Stimulated activated memory B cell treated with anti-CD40 and anti-IgM and Interleukin-4, amounts not matched to agents 10 μg/mL and 1 μg/mL and 100 μg/mL, for 72 hours (primary cell): ENCODE measurements at regions not wholly inside any gene's neighbourhood (a gene's known extent, or its start where the extent isn't known, plus 50 kb on each side); places are given as distances from the start of the nearest gene placed in this dataset.

Experiments used
- ATAC-seq: fragments of 150-1000 bp; cut with Tn5 transposase; 2 replicates; pipeline ENCODE4 v1.10.0; 2021
- H3K27ac Mint-ChIP-seq: one replicate; pipeline ENCODE4 v1.8.0; 2022; ENCODE audit warnings: mild to moderate bottlenecking, mixed read lengths
- H3K27me3 Mint-ChIP-seq: one replicate; pipeline ENCODE4 v1.8.0; 2022; ENCODE audit warnings: mixed read lengths
- H3K36me3 Mint-ChIP-seq: one replicate; pipeline ENCODE4 v1.8.0; 2022; ENCODE audit warnings: mixed read lengths
- H3K4me1 Mint-ChIP-seq: one replicate; pipeline ENCODE4 v1.8.0; 2022; ENCODE audit warnings: mixed read lengths
- H3K4me3 Mint-ChIP-seq: one replicate; pipeline ENCODE4 v1.8.0; 2022; ENCODE audit warnings: mild to moderate bottlenecking, moderate library complexity, mixed read lengths
- H3K9me3 Mint-ChIP-seq: one replicate; pipeline ENCODE4 v1.8.0; 2022; ENCODE audit warnings: mixed read lengths

DNA sequence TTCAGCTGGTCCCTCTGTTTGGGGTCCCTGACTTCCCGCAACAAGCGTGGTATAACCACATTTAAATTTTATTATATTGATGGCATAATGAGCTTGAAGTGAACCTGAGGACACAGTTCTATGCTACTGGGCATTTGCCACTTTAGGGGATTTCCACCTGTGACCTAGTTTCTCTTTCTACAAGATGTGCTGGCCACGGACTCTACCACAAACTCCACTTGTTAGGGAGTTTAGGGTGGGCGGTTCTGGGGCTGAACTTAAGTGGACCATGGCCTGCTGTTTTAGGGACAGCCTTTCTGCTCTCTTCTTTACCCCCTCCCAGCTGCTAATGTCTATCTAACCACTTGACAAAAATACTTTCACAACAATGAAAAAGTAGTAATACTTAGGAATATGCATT, 1199.1 kb downstream of the SI start:
- Mint-ChIP-seq H3K27ac (no peak overlapping the region), H3K36me3 (no peaks in the 10 kb centered on the region), H3K9me3 (peaks cover 11% of the 10 kb centered on the region), H3K4me3 (no peak overlapping the region), H3K4me1 (no peaks in the 10 kb centered on the region), H3K27me3 (no peaks in the 10 kb centered on the region)
- ATAC-seq, result no peak

DNA sequence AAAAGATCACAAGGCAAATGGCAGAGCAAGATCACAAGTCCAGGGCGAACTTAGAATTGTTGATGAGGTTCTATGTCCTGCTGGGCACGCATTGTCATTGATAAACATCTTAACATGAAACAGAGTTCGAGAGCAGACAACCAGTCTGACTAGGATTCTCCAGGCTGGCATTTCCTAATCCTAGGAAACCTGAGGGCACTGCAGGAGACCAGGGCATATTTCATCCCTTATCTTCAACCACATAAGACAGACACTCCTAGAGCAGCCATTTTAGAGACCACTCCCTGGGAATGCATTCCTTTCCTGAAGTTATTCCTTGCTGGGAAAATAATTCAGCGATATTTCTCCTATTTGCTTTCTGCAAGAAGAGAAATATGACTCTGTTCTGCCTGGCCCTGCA, 1199.9 kb downstream of the SI start:
- no peaks in the 10 kb centered on the region for H3K4me1 Mint-ChIP-seq
- no peak for ATAC-seq
- no peaks in the 10 kb centered on the region for H3K36me3 Mint-ChIP-seq
- no peak overlapping the region for H3K27ac Mint-ChIP-seq
- H3K4me3 Mint-ChIP-seq, result no peak overlapping the region
- peaks cover 11% of the 10 kb centered on the region for H3K9me3 Mint-ChIP-seq
- no peaks in the 10 kb centered on the region for H3K27me3 Mint-ChIP-seq

- no peak for ATAC-seq
- Mint-ChIP-seq H3K27ac (no peak overlapping the region), H3K27me3 (no peaks in the 10 kb centered on the region), H3K4me1 (no peaks in the 10 kb centered on the region), H3K9me3 (peaks cover 11% of the 10 kb centered on the region), H3K4me3 (no peak overlapping the region), H3K36me3 (no peaks in the 10 kb centered on the region)
These were observed 1200.5 kb downstream of the SI start for GRCh38 chr3:163877805-163878204.

DNA sequence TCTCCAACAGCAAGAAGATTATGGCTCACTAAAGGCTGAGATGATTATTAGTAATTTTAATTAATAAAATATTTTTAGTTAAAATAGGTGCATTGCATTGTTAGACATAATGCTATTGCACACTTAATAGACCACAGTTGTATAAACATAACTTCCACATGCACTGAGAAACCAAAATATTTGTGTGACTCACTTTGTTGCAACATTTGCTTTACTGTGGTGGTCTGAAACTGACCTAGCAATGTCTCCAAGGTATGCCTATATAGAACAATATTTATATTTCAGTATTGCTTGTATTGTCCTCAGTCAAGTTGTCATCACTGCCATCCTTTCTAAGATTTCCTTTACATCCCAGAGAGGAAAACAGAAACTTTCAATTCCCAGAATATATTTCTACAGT, 1215.2 kb downstream of the SI start:
- Mint-ChIP-seq H3K27ac (no peak overlapping the region), H3K4me1 (no peaks in the 10 kb centered on the region), H3K27me3 (no peaks in the 10 kb centered on the region), H3K36me3 (no peaks in the 10 kb centered on the region), H3K4me3 (no peak overlapping the region), H3K9me3 (peaks cover 2% of the 10 kb centered on the region)
- no peak for ATAC-seq

DNA sequence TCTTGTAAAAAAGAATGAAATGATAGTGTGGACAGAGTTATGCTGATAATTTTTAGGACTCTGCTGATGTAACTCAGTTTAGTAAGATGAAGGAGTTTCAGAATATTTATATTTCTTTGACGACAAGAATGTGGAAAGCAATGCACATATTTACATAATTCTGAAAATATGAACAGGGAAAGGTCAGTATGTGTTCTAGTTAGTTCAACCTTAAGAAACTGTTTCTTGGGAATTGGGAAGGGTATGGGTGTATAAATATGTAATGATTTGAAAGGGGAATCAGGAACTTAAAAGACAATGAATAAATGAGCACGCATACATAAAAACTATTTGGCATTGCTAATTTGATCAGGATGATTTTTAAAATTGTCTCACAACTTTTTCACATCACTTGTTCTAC, 1226.1 kb downstream of the SI start:
- no peak overlapping the region for H3K4me3 Mint-ChIP-seq

GRCh38 chr3:163838769-163839168, 1239.5 kb downstream of the SI start:
- Mint-ChIP-seq H3K27ac (no peak overlapping the region), H3K36me3 (no peaks in the 10 kb centered on the region), H3K4me1 (no peaks in the 10 kb centered on the region), H3K27me3 (no peaks in the 10 kb centered on the region), H3K9me3 (peaks cover 15% of the 10 kb centered on the region), H3K4me3 (no peak overlapping the region)
- ATAC-seq, result no peak

More for the DNA sequence above, 1226.1 kb downstream of the SI start:
- ATAC-seq, result no peak
- no peaks in the 10 kb centered on the region for H3K4me1 Mint-ChIP-seq
- H3K27me3 Mint-ChIP-seq, result no peaks in the 10 kb centered on the region
- no peak overlapping the region for H3K27ac Mint-ChIP-seq
- no peaks in the 10 kb centered on the region for H3K36me3 Mint-ChIP-seq
- peaks cover 4% of the 10 kb centered on the region for H3K9me3 Mint-ChIP-seq

DNA sequence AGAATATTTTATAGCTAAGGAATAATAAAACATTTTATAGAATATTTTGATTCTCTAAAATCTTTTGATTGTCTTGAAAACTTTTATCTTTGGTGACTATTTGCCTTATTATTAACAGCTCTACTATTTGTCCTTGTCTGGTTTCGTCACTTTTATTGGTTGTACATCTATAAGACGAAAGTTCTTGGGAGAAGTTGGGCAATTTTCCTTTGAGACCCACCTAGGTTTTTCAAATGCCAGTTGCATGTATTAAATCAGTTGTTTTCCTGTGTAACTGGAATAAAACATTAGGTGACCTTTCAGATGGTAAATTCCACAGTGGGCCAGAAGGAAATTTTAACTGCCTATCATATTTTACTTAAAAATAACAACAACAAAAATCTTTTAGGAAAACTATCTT, 1245.7 kb downstream of the SI start:
- H3K4me1 Mint-ChIP-seq, result no peaks in the 10 kb centered on the region
- H3K27me3 Mint-ChIP-seq, result no peaks in the 10 kb centered on the region
- H3K36me3 Mint-ChIP-seq, result no peaks in the 10 kb centered on the region
- H3K4me3 Mint-ChIP-seq, result no peak overlapping the region
- H3K27ac Mint-ChIP-seq, result no peak overlapping the region
- H3K9me3 Mint-ChIP-seq, result peaks cover 3% of the 10 kb centered on the region
- ATAC-seq, result no peak

GRCh38 chr3:163821841-163822240, 1256.5 kb downstream of the SI start:
- H3K9me3 Mint-ChIP-seq, result no peaks in the 10 kb centered on the region
- no peak overlapping the region for H3K27ac Mint-ChIP-seq
- ATAC-seq, result no peak
- no peak overlapping the region for H3K4me3 Mint-ChIP-seq
- H3K36me3 Mint-ChIP-seq, result no peaks in the 10 kb centered on the region
- no peaks in the 10 kb centered on the region for H3K4me1 Mint-ChIP-seq
- H3K27me3 Mint-ChIP-seq, result no peaks in the 10 kb centered on the region

DNA sequence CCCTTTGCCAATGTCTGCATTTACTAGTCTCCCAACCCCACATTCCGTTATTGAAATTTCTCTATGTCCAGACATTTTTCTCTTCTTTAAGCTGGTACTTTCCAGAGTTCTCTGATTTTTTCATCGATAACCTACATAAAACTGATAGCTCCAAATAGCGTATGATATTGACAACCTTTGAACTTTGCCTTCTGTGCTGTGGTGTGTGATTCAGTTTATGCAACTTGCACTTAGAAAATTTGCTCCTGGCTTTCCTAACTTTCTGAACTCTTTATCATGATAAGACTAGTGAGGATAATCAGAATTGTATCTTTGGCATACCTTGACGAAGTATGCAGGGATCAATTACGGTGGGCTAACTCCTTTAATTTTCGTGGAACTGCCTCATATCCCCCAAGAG, 1261.3 kb downstream of the SI start:
- H3K27ac Mint-ChIP-seq, result no peak overlapping the region
- no peak for ATAC-seq
- H3K36me3 Mint-ChIP-seq, result no peaks in the 10 kb centered on the region
- H3K27me3 Mint-ChIP-seq, result no peaks in the 10 kb centered on the region
- H3K4me1 Mint-ChIP-seq, result no peaks in the 10 kb centered on the region
- H3K4me3 Mint-ChIP-seq, result no peak overlapping the region
- no peaks in the 10 kb centered on the region for H3K9me3 Mint-ChIP-seq

DNA sequence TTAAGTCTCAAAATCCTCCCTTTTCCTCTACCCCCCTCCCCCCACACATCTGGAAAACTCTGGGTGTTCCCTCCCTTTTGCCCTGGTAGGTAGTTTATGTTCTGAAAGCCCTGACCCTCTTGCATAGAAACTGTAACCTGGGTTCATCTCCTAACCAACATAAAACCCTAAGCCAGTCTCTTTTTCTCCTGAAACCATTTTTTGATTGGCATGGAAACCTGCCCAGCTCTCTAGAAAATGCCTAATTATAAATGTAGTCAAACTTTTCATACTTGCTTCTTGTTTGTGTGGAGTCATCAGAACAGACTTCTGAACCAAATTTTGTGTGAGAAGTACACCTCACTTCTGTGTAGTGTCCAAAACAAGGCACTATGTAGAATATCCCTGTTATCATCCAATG, 1264.4 kb downstream of the SI start:
- no peaks in the 10 kb centered on the region for H3K36me3 Mint-ChIP-seq
- no peaks in the 10 kb centered on the region for H3K4me1 Mint-ChIP-seq
- peaks cover 3% of the 10 kb centered on the region for H3K9me3 Mint-ChIP-seq
- no peak overlapping the region for H3K27ac Mint-ChIP-seq
- no peaks in the 10 kb centered on the region for H3K27me3 Mint-ChIP-seq
- H3K4me3 Mint-ChIP-seq, result no peak overlapping the region
- ATAC-seq, result no peak

GRCh38 chr3:163812006-163812405, 1266.3 kb downstream of the SI start:
- H3K36me3 Mint-ChIP-seq, result no peaks in the 10 kb centered on the region
- H3K4me1 Mint-ChIP-seq, result no peaks in the 10 kb centered on the region
- ATAC-seq, result no peak
- no peak overlapping the region for H3K27ac Mint-ChIP-seq
- peaks cover 3% of the 10 kb centered on the region for H3K9me3 Mint-ChIP-seq
- H3K4me3 Mint-ChIP-seq, result no peak overlapping the region
- no peaks in the 10 kb centered on the region for H3K27me3 Mint-ChIP-seq

DNA sequence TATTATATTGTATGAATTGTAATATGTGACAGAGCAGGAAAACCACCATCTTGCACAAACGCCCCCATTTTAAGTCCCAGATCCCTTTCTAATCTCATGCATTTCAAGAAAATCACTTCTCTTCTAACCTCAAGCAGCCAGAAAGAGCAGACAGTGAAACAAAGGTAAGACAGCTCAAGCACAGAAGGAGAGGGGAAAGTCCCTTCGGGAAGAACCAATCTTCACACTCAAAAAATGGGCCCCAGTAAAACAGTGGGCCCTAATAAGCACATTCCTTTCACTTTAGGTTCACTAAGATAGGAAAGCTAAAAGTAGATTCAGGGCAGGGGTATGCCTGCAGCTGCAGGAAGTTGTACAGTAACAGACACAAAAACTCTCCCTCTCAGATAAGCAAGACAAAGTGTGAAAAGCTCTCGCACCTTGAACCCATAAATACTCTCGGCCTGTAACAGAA, 1268.7 kb downstream of the SI start:
- Mint-ChIP-seq H3K4me3 (no peak overlapping the region), H3K27me3 (no peaks in the 10 kb centered on the region), H3K9me3 (peaks cover 3% of the 10 kb centered on the region), H3K27ac (no peak overlapping the region), H3K4me1 (no peaks in the 10 kb centered on the region), H3K36me3 (no peaks in the 10 kb centered on the region)
- no peak for ATAC-seq

GRCh38 chr3:163786416-163786815, 1291.9 kb downstream of the SI start:
- H3K4me3 Mint-ChIP-seq, result no peak overlapping the region
- no peaks in the 10 kb centered on the region for H3K4me1 Mint-ChIP-seq
- H3K9me3 Mint-ChIP-seq, result peaks cover 11% of the 10 kb centered on the region
- no peak overlapping the region for H3K27ac Mint-ChIP-seq
- no peaks in the 10 kb centered on the region for H3K36me3 Mint-ChIP-seq
- H3K27me3 Mint-ChIP-seq, result no peaks in the 10 kb centered on the region
- ATAC-seq, result no peak

- H3K4me3 Mint-ChIP-seq, result no peak overlapping the region
- H3K27ac Mint-ChIP-seq, result no peak overlapping the region
- H3K27me3 Mint-ChIP-seq, result no peaks in the 10 kb centered on the region
- no peaks in the 10 kb centered on the region for H3K4me1 Mint-ChIP-seq
- no peaks in the 10 kb centered on the region for H3K36me3 Mint-ChIP-seq
- no peak for ATAC-seq
- H3K9me3 Mint-ChIP-seq, result peaks cover 11% of the 10 kb centered on the region
These were observed 1292.6 kb downstream of the SI start for GRCh38 chr3:163785693-163786092.

GRCh38 chr3:163779396-163780344, 1298.6 kb downstream of the SI start:
- Mint-ChIP-seq H3K4me1 (no peaks in the 10 kb centered on the region), H3K27me3 (no peaks in the 10 kb centered on the region), H3K27ac (no peak overlapping the region), H3K9me3 (peaks cover 8% of the 10 kb centered on the region), H3K4me3 (no peak overlapping the region), H3K36me3 (no peaks in the 10 kb centered on the region)
- no peak for ATAC-seq

- no peaks in the 10 kb centered on the region for H3K36me3 Mint-ChIP-seq
- peaks cover under 1% of the 10 kb centered on the region for H3K9me3 Mint-ChIP-seq
These were observed 1301.6 kb downstream of the SI start for GRCh38 chr3:163776743-163777142.

More at GRCh38 chr3:163776743-163777142, 1301.6 kb downstream of the SI start:
- no peak for ATAC-seq
- no peaks in the 10 kb centered on the region for H3K27me3 Mint-ChIP-seq
- no peak overlapping the region for H3K27ac Mint-ChIP-seq
- no peak overlapping the region for H3K4me3 Mint-ChIP-seq
- no peaks in the 10 kb centered on the region for H3K4me1 Mint-ChIP-seq
